ENCODE measurements at regions not wholly inside any gene's neighbourhood (a gene's known extent, or its start where the extent isn't known, plus 50 kb on each side); places are given as distances from the start of the nearest gene placed in this dataset.

GRCh38 chr6:95866732-95867131 lies 149.0 kb upstream of the FUT9 start:
- WGBS (ENCODE audit: insufficient coverage, insufficient replicate concordance, low lambda C conversion rate, missing lambda C conversion rate): 47% methylated on average over 7 of the region's 7 CpGs
- Histone ChIP-seq H3K27ac (ENCODE audit: control insufficient read depth, insufficient read depth) (no peak overlapping the region), H3K27me3 (replicated peaks in 1 of 2; ENCODE audit: control insufficient read depth in 2 of 2, insufficient read depth in 2 of 2, low read length in 1 of 2) (no peaks in the 10 kb centered on the region), H4K20me1 (ENCODE audit: control insufficient read depth, insufficient read depth) (no peaks in the 10 kb centered on the region), H3K4me1 (ENCODE audit: control insufficient read depth, insufficient read depth, low read length) (no peaks in the 10 kb centered on the region), H3K4me2 (ENCODE audit: control insufficient read depth, insufficient read depth) (no peak overlapping the region), H3K79me2 (ENCODE audit: control insufficient read depth, insufficient read depth, low read length) (no peaks in the 10 kb centered on the region), H2AFZ (ENCODE audit: control insufficient read depth, low read depth, low read length) (no peak overlapping the region), H3K9ac (ENCODE audit: control insufficient read depth, insufficient read depth, low read length) (no peak overlapping the region), H3K9me3 (replicated peaks; ENCODE audit: control insufficient read depth, insufficient read depth, low read length) (no peaks in the 10 kb centered on the region), H3K4me3 (no peak overlapping the region), H3K36me3 (ENCODE audit: control insufficient read depth in 2 of 2, insufficient read depth in 2 of 2, low read length in 1 of 2) (no peaks in the 10 kb centered on the region)
- ATAC-seq: peak; percentile 69
- CTCF ChIA-PET: interaction anchor here (1.2 to 2.2 kb wide), 6 partner anchors 9 to 664 kb away, joined by 3 to 6 read pairs (median 4); no protein-coding TSS in a partner anchor
- no peak for FAIRE-seq
- POLR2A ChIA-PET: no interaction called here
- in situ Hi-C loops (cut with MboI) (no loop called here), intact Hi-C loops (cut with micrococcal nuclease; ENCODE audit: unreplicated experiment) (loop anchor here (1.0 to 10.0 kb wide), 4 partner anchors 218 to 662 kb away; no protein-coding TSS in a partner anchor)
- TF ChIP-seq YY1 (IDR thresholded peaks at IDR 0.05; ENCODE audit: low read depth, low read length): 0 out of 2 replicates have a peak, but pooled peaks have one; percentile 18
- TF ChIP-seq, protein P1, sequence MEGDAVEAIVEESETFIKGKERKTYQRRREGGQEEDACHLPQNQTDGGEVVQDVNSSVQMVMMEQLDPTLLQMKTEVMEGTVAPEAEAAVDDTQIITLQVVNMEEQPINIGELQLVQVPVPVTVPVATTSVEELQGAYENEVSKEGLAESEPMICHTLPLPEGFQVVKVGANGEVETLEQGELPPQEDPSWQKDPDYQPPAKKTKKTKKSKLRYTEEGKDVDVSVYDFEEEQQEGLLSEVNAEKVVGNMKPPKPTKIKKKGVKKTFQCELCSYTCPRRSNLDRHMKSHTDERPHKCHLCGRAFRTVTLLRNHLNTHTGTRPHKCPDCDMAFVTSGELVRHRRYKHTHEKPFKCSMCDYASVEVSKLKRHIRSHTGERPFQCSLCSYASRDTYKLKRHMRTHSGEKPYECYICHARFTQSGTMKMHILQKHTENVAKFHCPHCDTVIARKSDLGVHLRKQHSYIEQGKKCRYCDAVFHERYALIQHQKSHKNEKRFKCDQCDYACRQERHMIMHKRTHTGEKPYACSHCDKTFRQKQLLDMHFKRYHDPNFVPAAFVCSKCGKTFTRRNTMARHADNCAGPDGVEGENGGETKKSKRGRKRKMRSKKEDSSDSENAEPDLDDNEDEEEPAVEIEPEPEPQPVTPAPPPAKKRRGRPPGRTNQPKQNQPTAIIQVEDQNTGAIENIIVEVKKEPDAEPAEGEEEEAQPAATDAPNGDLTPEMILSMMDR (IDR thresholded peaks at IDR 0.05 in 2 of 3, conservative IDR thresholded peaks at IDR 0.05 in 1 of 3; ENCODE audit: control insufficient read depth in 2 of 3, extremely low read depth in 1 of 3, insufficient read depth in 1 of 3, low read depth in 3 of 3, low read length in 3 of 3): peak; percentile 32 to 56 (median 45); a peak in 4 of 6 replicates
- no peak for TF ChIP-seq IKZF1 (conservative IDR thresholded peaks at IDR 0.05)
- peak; percentile 63; the same call in 1 of the 2 replicates for TF ChIP-seq SMC3 (IDR thresholded peaks at IDR 0.05; ENCODE audit: borderline replicate concordance, low read length)
- peak; percentile 65 for TF ChIP-seq RAD21 (IDR thresholded peaks at IDR 0.05; ENCODE audit: insufficient read depth, low read depth, low read length)
- TF ChIP-seq RAD51 (IDR thresholded peaks at IDR 0.05): no peak
- RAD21 ChIA-PET (ENCODE audit: unreplicated experiment): interaction anchor here (0.7 to 1.6 kb wide), 2 partner anchors 12 to 27 kb away, joined by 3 to 5 read pairs; no protein-coding TSS in a partner anchor
- BruUV-seq (replicated peaks): no TSS peak
- SMC1A ChIA-PET (ENCODE audit: uncharacterized antibody, unreplicated experiment): interaction anchor here (1.0 to 2.0 kb wide), 5 partner anchors 8 to 504 kb away, joined by 3 to 7 read pairs (median 5); no protein-coding TSS in a partner anchor
- no peak for DNase-seq (ENCODE audit: low read depth, low spot score)

Data from GM12878 (cell line).